DMS153 (cell line): ENCODE measurements at regions not wholly inside any gene's neighbourhood (a gene's known extent, or its start where the extent isn't known, plus 50 kb on each side); places are given as distances from the start of the nearest gene placed in this dataset.
"Not testable (repeated sequence)": the region's sequence is repeated elsewhere in the genome, so short reads cannot be mapped to it uniquely, and the experiment has no call there.

Source experiments
- DNase-seq: peaks from one replicate; lab custom pipeline; 2025; lab: John Stamatoyannopoulos, UW

- DNase-seq: no peak
Observed at GRCh38 chr12:58424735-58425392, 483.5 kb downstream of the ATP23 start.

- peak; percentile 76 for DNase-seq
Observed at GRCh38 chr12:58425481-58426392, 484.4 kb downstream of the ATP23 start.

DNA sequence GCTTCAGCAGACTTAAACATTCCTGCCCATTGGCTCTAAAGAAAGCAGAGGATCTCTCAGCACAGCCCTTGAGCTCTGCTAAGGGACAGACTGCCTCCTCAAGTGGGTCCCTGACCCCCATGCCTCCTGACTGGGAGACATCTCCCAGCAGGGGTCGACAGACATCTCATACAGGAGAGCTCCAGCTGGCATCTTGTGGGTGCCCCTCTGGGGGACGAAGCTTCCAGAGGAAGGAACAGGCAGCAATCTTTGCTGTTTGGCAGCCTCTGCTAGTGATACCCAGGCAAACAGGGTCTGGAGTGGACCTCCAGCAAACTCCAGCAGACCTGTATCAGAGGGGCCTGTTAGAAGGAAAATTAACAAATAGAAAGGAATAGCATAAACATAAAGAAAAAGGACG is 485.1 kb downstream of the ATP23 start:
- DNase-seq: not testable (repeated sequence)

- no peak for DNase-seq
Observed at GRCh38 chr12:58433959-58434358, 486.3 kb downstream of the LRIG3 start.

- no peak for DNase-seq
Observed at GRCh38 chr12:58434726-58435125, 485.6 kb downstream of the LRIG3 start.

DNA sequence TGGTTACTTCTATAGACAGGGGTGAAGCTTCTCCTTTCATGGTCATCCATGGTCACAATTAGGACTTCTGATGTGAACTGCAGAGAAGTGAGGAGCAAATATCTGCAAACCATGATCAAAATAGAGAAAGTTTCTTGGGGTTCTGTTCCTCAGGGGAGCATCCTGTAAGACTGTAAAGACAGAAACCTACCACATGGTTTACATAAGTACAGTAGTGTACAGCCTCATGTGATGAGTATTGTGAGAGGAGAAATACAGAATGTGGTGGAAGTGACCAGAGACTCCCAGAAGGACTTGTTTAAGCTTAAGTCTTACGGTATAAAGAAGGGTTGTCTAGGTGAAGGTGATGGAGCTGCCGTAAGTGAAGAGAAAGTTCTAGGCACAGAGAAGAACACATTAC is 484.7 kb downstream of the LRIG3 start:
- no peak for DNase-seq

GRCh38 chr12:58441483-58441882 is 478.8 kb downstream of the LRIG3 start:
- no peak for DNase-seq

- DNase-seq: no peak
Observed at GRCh38 chr12:58443273-58443980, 476.9 kb downstream of the LRIG3 start.

- no peak for DNase-seq
Observed at GRCh38 chr12:58443981-58444371, 476.3 kb downstream of the LRIG3 start.

- DNase-seq: no peak
Observed at GRCh38 chr12:58450868-58451482, 469.3 kb downstream of the LRIG3 start.

- no peak for DNase-seq
Observed at GRCh38 chr12:58452546-58452945, 467.8 kb downstream of the LRIG3 start.

GRCh38 chr12:58453306-58453705 is 467.0 kb downstream of the LRIG3 start:
- no peak for DNase-seq

- DNase-seq: no peak
Observed at GRCh38 chr12:58455136-58455535, 465.2 kb downstream of the LRIG3 start.

GRCh38 chr12:58458102-58458501 is 462.2 kb downstream of the LRIG3 start:
- DNase-seq: no peak

- no peak for DNase-seq
Observed at GRCh38 chr12:58459191-58459590, 461.1 kb downstream of the LRIG3 start.

- no peak for DNase-seq
Observed at GRCh38 chr12:58463051-58463450, 457.3 kb downstream of the LRIG3 start.

DNA sequence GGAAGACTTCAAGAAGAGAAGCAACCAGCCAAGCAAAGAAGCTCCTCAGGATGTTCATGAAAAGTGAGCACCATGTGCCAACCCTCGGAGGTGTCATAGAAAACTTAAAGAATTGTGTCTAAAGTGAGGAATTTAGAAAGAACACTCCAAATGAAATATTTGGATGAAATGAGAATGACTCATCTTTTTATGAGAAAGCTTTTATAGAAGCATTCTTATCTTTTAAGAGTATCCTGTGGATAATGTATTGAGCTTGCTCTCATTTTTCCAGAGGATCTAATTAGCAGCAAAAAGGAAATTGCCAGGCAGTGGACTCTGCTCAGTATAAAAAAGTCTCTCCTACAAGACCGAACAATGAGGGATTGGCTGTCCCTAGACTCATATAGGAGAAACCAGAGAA is 454.9 kb downstream of the LRIG3 start:
- DNase-seq: no peak

DNA sequence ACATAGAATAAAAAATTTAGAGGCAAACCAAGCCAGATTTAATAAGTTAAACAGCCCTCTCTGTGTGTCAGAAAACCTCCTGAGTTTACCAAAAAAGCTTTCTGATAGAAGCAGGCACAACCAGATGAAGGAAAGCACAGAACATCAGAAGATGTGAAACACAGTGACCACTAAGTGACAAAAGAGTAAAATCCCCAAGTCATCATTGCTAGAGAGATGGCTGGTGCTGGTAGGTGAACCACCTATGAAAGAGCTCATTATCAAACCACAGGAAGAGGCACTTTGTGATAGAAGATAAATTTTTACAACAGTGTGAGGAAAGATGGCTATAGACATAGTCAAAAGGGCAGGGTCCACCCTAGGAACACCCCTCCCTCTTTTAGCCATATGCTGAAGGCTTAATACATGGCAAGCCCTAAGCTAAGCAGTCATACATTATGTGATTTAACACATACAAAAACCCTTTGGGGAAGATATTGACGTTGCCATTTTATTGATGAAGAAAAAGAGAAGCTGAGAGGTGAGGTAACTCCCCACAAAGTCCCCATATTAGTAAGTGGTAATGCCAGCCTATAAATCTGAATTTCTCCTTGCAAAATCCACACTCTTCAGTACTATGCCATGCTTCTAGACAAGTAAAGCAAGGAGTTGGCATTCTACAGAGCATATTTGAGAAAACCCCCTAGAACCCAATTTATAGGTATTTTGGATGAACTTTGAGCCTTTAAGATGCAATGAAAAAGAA is 449.9 kb downstream of the LRIG3 start:
- DNase-seq: no peak

DNA sequence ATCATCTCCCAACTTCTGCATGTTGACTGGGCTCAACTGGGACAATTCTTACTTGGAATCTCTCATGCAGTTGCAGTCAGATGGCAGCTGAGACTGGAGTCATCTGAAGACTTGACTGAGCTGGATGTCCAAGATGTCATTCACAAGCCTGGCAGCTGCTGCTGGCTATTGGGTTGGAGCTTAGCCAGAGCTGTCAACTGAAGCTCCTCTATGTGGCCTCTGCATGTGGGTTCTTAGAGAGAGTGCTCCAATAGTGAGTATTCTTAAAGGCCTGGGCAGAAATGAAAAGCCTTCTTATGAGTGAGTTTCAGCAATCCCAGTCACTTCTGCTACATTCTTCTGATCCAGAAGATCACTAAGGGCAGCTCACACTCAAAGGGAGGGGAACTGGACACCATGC is 440.9 kb downstream of the LRIG3 start:
- no peak for DNase-seq

DNA sequence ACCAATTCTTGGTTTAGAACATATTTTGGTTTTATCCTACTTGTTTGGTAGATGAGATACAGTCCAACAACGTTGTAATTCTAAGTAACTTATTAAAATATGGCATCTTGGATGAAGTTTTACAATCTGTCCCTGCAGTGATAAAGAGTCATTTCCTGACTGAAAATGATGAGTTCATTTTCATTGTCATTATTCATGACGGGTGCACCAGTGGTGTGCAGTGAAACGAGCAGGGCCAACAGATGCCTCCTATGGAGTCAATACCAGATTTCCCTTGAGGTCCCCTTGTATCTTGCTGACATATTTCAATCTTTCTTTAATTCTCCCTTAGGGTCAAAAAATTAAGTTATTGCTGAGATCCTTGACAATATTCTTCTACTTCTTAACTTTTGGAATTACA is 438.5 kb downstream of the LRIG3 start:
- DNase-seq: no peak

DNA sequence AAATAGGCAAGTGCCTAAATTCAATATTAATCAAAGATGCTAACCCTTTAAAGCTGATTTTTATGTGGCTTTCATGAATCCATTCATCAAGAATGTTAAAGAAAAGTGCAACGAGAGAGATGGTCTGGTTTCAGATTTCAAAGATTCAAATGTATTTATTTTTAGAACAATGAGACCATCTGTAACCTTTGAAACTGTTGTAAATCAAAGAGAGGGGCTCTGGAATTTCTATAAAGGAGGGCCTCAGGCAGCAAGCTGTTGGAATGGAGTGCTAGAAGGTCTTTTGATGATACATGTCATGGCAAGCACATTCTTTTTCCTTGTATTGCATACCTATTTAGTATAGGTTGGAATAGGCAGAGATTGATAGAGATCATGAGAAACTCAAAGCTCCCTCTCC is 433.0 kb downstream of the LRIG3 start:
- DNase-seq: no peak
